ENCODE measurements at regions not wholly inside any gene's neighbourhood (a gene's known extent, or its start where the extent isn't known, plus 50 kb on each side); places are given as distances from the start of the nearest gene placed in this dataset.

- ATAC-seq (no peak), DNase-seq (no peak)
- H3K4me3 ChIP-seq (ENCODE audit: low read length): no peak overlapping the region
- peaks cover 2% of the 10 kb centered on the region for H3K9me3 ChIP-seq (ENCODE audit: control insufficient read depth, low read length)
- H3K27me3 ChIP-seq (ENCODE audit: control insufficient read depth, insufficient read depth): no peaks in the 10 kb centered on the region
- H3K27ac ChIP-seq (ENCODE audit: low read length): no peak overlapping the region
- intact Hi-C loops (cut with DNase I): no loop called here
- no peaks in the 10 kb centered on the region for H3K4me1 ChIP-seq (ENCODE audit: control insufficient read depth, insufficient read depth, low read length)
- whole genome bisulfite sequencing: 65% methylated on average over 1 of the region's 1 CpG
Observed at GRCh38 chr1:198809247-198809646, 170.4 kb downstream of the PTPRC start.

DNA sequence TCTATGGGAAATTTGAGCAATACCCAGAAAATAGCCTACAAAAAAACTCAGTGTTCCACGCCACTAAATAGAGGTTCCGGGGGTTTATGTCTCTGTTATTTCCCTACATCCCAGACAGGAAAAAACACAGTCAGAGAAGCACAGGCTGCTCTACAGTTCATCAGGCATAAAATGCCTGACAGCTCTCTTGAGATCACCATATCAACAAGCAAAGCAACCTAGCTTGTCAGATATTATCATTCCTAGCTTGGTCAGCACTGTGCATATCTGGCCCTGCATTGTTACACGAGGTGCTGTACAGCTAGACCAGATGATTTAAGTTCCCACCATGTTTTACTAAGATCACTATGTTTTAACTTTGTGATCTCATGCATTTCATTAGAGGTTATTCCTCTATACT, 172.6 kb downstream of the PTPRC start:
- ATAC-seq: no peak
- Histone ChIP-seq H3K4me1 (ENCODE audit: control insufficient read depth, insufficient read depth, low read length) (no peaks in the 10 kb centered on the region), H3K9me3 (ENCODE audit: control insufficient read depth, low read length) (peaks cover 2% of the 10 kb centered on the region), H3K4me3 (ENCODE audit: low read length) (no peak overlapping the region), H3K27me3 (ENCODE audit: control insufficient read depth, insufficient read depth) (no peaks in the 10 kb centered on the region), H3K27ac (ENCODE audit: low read length) (no peak overlapping the region)
- 56% methylated on average over 3 of the region's 3 CpGs for WGBS
- intact Hi-C loops (cut with DNase I): no loop called here
- no peak for DNase-seq

DNA sequence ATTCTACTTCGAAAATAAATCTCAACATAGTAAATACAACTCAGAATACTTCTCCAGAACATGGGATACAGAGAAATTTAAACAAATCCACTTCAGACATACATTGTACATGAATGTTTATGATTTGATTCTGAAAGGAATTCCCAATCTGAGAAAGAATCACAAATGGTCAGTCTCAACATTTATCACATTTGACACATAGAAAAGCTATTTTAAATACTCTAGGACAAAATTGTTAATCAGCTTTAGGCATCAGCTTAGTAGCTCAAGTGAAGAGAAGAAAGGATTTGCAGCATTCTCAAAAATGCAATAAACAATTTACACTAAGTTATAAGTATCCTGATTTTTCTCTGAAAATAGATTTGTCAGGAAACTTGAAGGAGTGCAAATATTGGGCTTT, 184.8 kb downstream of the PTPRC start:
- Histone ChIP-seq H3K27ac (ENCODE audit: low read length) (no peak overlapping the region), H3K9me3 (ENCODE audit: control insufficient read depth, low read length) (no peaks in the 10 kb centered on the region), H3K4me1 (ENCODE audit: control insufficient read depth, insufficient read depth, low read length) (no peaks in the 10 kb centered on the region), H3K27me3 (ENCODE audit: control insufficient read depth, insufficient read depth) (no peaks in the 10 kb centered on the region), H3K4me3 (ENCODE audit: low read length) (no peak overlapping the region)
- intact Hi-C loops (cut with DNase I): no loop called here
- ATAC-seq (no peak), DNase-seq (no peak)
- 96% methylated on average over 1 of the region's 1 CpG for WGBS

- WGBS: 91% methylated on average over 1 of the region's 1 CpG
- intact Hi-C loops (cut with DNase I): loop anchor here in 1 of 4 donors (5.0 kb wide), 1 partner anchor 332 kb away; no protein-coding TSS in a partner anchor
- Histone ChIP-seq H3K9me3 (ENCODE audit: control insufficient read depth, low read length) (no peaks in the 10 kb centered on the region), H3K4me1 (ENCODE audit: control insufficient read depth, insufficient read depth, low read length) (no peaks in the 10 kb centered on the region), H3K4me3 (ENCODE audit: low read length) (no peak overlapping the region), H3K27ac (ENCODE audit: low read length) (no peak overlapping the region), H3K27me3 (ENCODE audit: control insufficient read depth, insufficient read depth) (no peaks in the 10 kb centered on the region)
- DNase-seq (no peak), ATAC-seq (no peak)
Observed at GRCh38 chr1:198825254-198825653, 186.4 kb downstream of the PTPRC start.

- ATAC-seq: no peak
- intact Hi-C loops (cut with DNase I): loop anchor here in 1 of 4 donors (5.0 kb wide), 1 partner anchor 328 kb away; no protein-coding TSS in a partner anchor
- Histone ChIP-seq H3K4me3 (ENCODE audit: low read length) (no peak overlapping the region), H3K27ac (ENCODE audit: low read length) (no peak overlapping the region), H3K27me3 (ENCODE audit: control insufficient read depth, insufficient read depth) (no peaks in the 10 kb centered on the region), H3K4me1 (ENCODE audit: control insufficient read depth, insufficient read depth, low read length) (no peaks in the 10 kb centered on the region), H3K9me3 (ENCODE audit: control insufficient read depth, low read length) (no peaks in the 10 kb centered on the region)
- WGBS: 84% methylated on average over 2 of the region's 2 CpGs
- no peak for DNase-seq
Observed at GRCh38 chr1:198829356-198829755, 190.5 kb downstream of the PTPRC start.

GRCh38 chr1:198829944-198830343, 191.1 kb downstream of the PTPRC start:
- no peak for DNase-seq
- no peak for ATAC-seq
- intact Hi-C loops (cut with DNase I): loop anchor here in 1 of 4 donors (5.0 kb wide), 1 partner anchor 327 kb away; no protein-coding TSS in a partner anchor

DNA sequence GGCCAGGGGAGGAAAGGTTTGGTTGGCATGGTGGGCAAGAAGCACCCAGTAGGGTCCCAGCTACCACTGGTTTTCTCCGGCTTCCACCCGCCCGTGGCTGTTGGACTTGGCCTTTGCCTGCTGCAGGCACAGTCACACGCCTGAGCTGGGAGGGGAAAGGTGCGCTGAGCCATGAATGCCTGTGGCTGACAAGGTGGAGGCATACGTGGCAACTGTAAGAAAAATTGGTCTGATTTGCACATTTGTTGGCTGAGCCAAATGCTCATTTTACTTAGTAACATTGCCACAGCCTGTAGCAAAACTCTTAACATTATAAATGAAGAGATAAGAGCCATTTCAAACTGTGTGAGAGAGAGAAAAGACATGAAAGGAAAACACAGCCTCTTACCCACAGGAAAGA, 191.6 kb downstream of the PTPRC start:
- intact Hi-C loops (cut with DNase I): no loop called here
- Histone ChIP-seq H3K4me1 (ENCODE audit: control insufficient read depth, insufficient read depth, low read length) (no peaks in the 10 kb centered on the region), H3K27me3 (ENCODE audit: control insufficient read depth, insufficient read depth) (no peaks in the 10 kb centered on the region), H3K27ac (ENCODE audit: low read length) (no peak overlapping the region), H3K4me3 (ENCODE audit: low read length) (no peak overlapping the region), H3K9me3 (ENCODE audit: control insufficient read depth, low read length) (no peaks in the 10 kb centered on the region)
- DNase-seq (peak in 1 of 3 donors; percentile 31), ATAC-seq (no peak)
- WGBS: 94% methylated on average over 6 of the region's 6 CpGs

More at GRCh38 chr1:198829944-198830343, 191.1 kb downstream of the PTPRC start:
- WGBS: 73% methylated on average over 1 of the region's 1 CpG
- H3K4me1 ChIP-seq (ENCODE audit: control insufficient read depth, insufficient read depth, low read length): no peaks in the 10 kb centered on the region
- no peak overlapping the region for H3K4me3 ChIP-seq (ENCODE audit: low read length)
- H3K27ac ChIP-seq (ENCODE audit: low read length): no peak overlapping the region
- H3K27me3 ChIP-seq (ENCODE audit: control insufficient read depth, insufficient read depth): no peaks in the 10 kb centered on the region
- H3K9me3 ChIP-seq (ENCODE audit: control insufficient read depth, low read length): no peaks in the 10 kb centered on the region

DNA sequence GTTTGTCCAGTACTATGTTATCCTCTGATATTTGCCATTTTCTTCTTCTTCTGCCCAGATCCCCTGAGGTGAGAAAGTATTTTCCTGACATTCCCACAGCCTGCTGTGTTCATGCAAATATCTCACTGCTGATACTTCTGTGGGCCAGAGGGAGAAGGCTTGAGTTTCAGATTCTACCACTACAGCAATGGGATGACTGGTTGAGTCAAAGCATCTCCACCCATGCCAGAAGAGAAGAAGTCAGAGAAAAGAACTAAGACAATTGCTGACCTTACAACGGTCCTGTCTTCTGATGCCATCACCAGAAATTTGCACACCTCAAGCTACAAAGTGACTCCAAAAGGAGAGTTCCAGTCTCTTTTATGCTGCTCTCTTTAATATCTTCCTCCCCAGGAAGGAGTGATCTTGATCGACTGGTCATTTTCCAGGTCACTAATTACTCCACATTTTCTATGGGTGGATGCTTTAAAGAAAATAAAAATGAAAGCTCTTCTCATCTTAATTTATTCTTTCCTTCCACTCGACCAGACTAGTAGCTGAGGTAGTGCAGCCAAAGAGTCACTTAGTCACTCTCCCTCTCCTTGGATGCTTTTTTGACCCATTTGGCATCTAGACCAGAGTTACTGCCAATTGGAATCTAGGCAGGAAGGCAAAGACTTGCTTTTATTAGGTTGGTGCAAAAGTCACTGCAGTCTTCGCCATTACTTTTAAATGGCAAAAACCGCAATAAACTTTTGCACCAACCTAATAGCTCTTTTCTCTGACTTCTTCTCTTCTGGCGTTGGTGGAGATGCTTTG, 195.1 kb downstream of the PTPRC start:
- no peak overlapping the region for H3K27ac ChIP-seq (ENCODE audit: low read length)
- no peaks in the 10 kb centered on the region for H3K9me3 ChIP-seq (ENCODE audit: control insufficient read depth, low read length)
- no peak overlapping the region for H3K4me3 ChIP-seq (ENCODE audit: low read length)
- H3K4me1 ChIP-seq (ENCODE audit: control insufficient read depth, insufficient read depth, low read length): no peaks in the 10 kb centered on the region
- no peaks in the 10 kb centered on the region for H3K27me3 ChIP-seq (ENCODE audit: control insufficient read depth, insufficient read depth)
- no peak for DNase-seq
- intact Hi-C loops (cut with DNase I): no loop called here
- no peak for ATAC-seq
- 90% methylated on average over 6 of the region's 6 CpGs for WGBS

DNA sequence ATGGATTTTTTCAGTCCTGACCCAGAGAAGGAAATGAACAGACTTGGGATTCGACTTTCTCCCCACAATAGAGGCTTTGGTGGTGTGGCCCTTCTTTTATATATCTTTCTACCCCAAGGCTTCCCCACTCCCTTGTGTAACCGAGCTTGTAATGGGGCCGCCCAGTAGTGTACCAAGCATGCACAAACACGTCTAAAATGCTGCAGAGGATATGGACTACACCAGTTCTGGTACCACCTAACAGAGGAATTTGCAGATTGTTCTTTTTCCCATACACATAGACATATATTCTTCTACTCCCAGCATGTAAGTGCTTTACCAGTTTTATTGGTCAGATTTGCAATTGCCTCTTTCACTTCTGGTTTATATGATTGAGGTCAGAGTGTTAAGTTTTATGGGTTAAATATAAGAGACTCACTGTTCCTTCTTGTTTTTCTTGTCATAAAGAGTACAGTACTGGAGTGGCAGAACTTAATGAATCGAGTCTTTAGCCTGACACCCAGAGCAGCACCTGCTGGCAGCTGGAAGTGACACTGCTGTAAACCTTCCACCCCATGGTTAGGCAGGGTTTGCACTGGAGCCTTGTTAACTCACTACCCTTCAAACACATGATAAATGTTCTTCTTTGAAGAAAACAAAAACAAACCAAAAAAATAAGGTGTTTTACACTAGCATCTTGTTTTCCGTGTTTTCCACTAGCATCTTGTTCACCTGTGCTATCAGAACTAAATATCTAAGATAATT, 198.6 kb downstream of the PTPRC start:
- DNase-seq (no peak), ATAC-seq (no peak)
- H3K4me1 ChIP-seq (ENCODE audit: control insufficient read depth, insufficient read depth, low read length): no peaks in the 10 kb centered on the region
- H3K27ac ChIP-seq (ENCODE audit: low read length): no peak overlapping the region
- no peak overlapping the region for H3K4me3 ChIP-seq (ENCODE audit: low read length)
- intact Hi-C loops (cut with DNase I): no loop called here
- H3K27me3 ChIP-seq (ENCODE audit: control insufficient read depth, insufficient read depth): no peaks in the 10 kb centered on the region
- WGBS: 82% methylated on average over 6 of the region's 6 CpGs
- no peaks in the 10 kb centered on the region for H3K9me3 ChIP-seq (ENCODE audit: control insufficient read depth, low read length)

- DNase-seq (no peak), ATAC-seq (no peak)
- H3K4me3 ChIP-seq (ENCODE audit: low read length): no peak overlapping the region
- no peaks in the 10 kb centered on the region for H3K27me3 ChIP-seq (ENCODE audit: control insufficient read depth, insufficient read depth)
- H3K27ac ChIP-seq (ENCODE audit: low read length): no peak overlapping the region
- no peaks in the 10 kb centered on the region for H3K9me3 ChIP-seq (ENCODE audit: control insufficient read depth, low read length)
- intact Hi-C loops (cut with DNase I): no loop called here
- H3K4me1 ChIP-seq (ENCODE audit: control insufficient read depth, insufficient read depth, low read length): no peaks in the 10 kb centered on the region
- 97% methylated on average over 2 of the region's 2 CpGs for WGBS
Observed at GRCh38 chr1:198838022-198838342, 199.1 kb downstream of the PTPRC start.

DNA sequence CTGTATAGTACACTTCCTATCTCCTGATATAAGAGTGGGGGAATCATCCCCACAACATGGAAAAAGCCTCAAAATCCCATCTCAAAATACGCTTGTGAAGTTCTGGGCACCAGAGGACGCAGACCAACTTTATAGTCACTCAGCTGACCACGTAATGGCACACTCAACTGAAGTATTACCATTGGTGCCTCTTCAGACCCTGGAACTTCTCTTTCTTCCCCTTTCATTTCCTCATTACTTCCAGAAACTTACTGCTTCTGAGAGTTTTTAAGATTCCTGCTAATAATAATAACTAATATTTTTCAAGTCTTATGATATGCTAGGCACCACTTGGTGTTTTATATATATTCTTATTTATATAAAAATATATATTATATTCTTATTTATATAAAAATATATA, 202.6 kb downstream of the PTPRC start:
- Histone ChIP-seq H3K27me3 (ENCODE audit: control insufficient read depth, insufficient read depth) (no peaks in the 10 kb centered on the region), H3K27ac (ENCODE audit: low read length) (no peak overlapping the region), H3K9me3 (ENCODE audit: control insufficient read depth, low read length) (no peaks in the 10 kb centered on the region), H3K4me3 (ENCODE audit: low read length) (no peak overlapping the region), H3K4me1 (ENCODE audit: control insufficient read depth, insufficient read depth, low read length) (no peaks in the 10 kb centered on the region)
- intact Hi-C loops (cut with DNase I): no loop called here
- WGBS: 94% methylated on average over 3 of the region's 3 CpGs
- ATAC-seq: no peak
- no peak for DNase-seq

Data from right cardiac atrium (tissue), 5 donors.